ENCODE measurements at regions not wholly inside any gene's neighbourhood (a gene's known extent, or its start where the extent isn't known, plus 50 kb on each side); places are given as distances from the start of the nearest gene placed in this dataset.
"Not testable (repeated sequence)": the region's sequence is repeated elsewhere in the genome, so short reads cannot be mapped to it uniquely, and the experiment has no call there.

- no peak for DNase-seq
Observed at GRCh38 chr3:78091478-78092119, 1051.7 kb downstream of the ROBO2 start.

GRCh38 chr3:78092574-78092973 lies 1052.7 kb downstream of the ROBO2 start:
- not testable (repeated sequence) for DNase-seq

- no peak for DNase-seq
Observed at GRCh38 chr3:78096488-78097255, 1056.8 kb downstream of the ROBO2 start.

- no peak for DNase-seq
Observed at GRCh38 chr3:78098367-78098766, 1058.5 kb downstream of the ROBO2 start.

GRCh38 chr3:78101384-78101783 lies 1061.5 kb downstream of the ROBO2 start:
- DNase-seq = no peak

GRCh38 chr3:78108269-78108961 lies 1068.5 kb downstream of the ROBO2 start:
- not testable (repeated sequence) for DNase-seq

- no peak for DNase-seq
Observed at GRCh38 chr3:78112291-78113010, 1072.6 kb downstream of the ROBO2 start.

GRCh38 chr3:78115983-78116382 lies 1076.1 kb downstream of the ROBO2 start:
- no peak for DNase-seq

- no peak for DNase-seq
Observed at GRCh38 chr3:78116874-78117273, 1077.0 kb downstream of the ROBO2 start.

GRCh38 chr3:78123058-78123457 lies 1083.2 kb downstream of the ROBO2 start:
- no peak for DNase-seq

- no peak for DNase-seq
Observed at GRCh38 chr3:78129707-78130106, 1089.8 kb downstream of the ROBO2 start.

- DNase-seq = no peak
Observed at GRCh38 chr3:78130741-78131290, 1090.9 kb downstream of the ROBO2 start.

GRCh38 chr3:78134496-78134895 lies 1094.6 kb downstream of the ROBO2 start:
- no peak for DNase-seq

- DNase-seq = no peak
Observed at GRCh38 chr3:78139166-78139565, 1099.3 kb downstream of the ROBO2 start.

- DNase-seq = no peak
Observed at GRCh38 chr3:78140274-78140673, 1100.4 kb downstream of the ROBO2 start.

- no peak for DNase-seq
Observed at GRCh38 chr3:78140866-78141265, 1101.0 kb downstream of the ROBO2 start.

GRCh38 chr3:78141269-78141668 lies 1101.4 kb downstream of the ROBO2 start:
- DNase-seq = no peak

GRCh38 chr3:78143000-78143399 lies 1103.1 kb downstream of the ROBO2 start:
- no peak for DNase-seq

GRCh38 chr3:78148986-78149717 lies 1109.3 kb downstream of the ROBO2 start:
- DNase-seq = no peak

GRCh38 chr3:78153973-78154372 lies 1114.1 kb downstream of the ROBO2 start:
- DNase-seq = no peak

- DNase-seq = peak in 1 of 2 experiments; percentile 4
Observed at GRCh38 chr3:78154521-78155186, 1114.8 kb downstream of the ROBO2 start.

GRCh38 chr3:78161736-78162135 lies 1121.8 kb downstream of the ROBO2 start:
- DNase-seq = no peak

Data from NCI-H524 (cell line).